Left colon (tissue), 2 donors: ENCODE measurements at regions not wholly inside any gene's neighbourhood (a gene's known extent, or its start where the extent isn't known, plus 50 kb on each side); places are given as distances from the start of the nearest gene placed in this dataset.

Source experiments
- ATAC-seq: fragments of 200-7000 bp; cut with Tn5 transposase; one replicate; pipeline ENCODE4 v1.9.1; 2020; ENCODE audit warnings: mild to moderate bottlenecking, moderate library complexity
- DNase-seq, 2 donors: peaks; one replicate each; pipeline ENCODE4 v3.0.0-alpha.2; 2020
- intact Hi-C, 2 donors: fragments of 100-400 bp; cut with DNase I in 1 of 2; cut with micrococcal nuclease in 1 of 2; formaldehyde crosslinking; loops; one replicate each; pipeline versions ENCODE4 v1.11.2 to v1.14.0; 2022; cut with DNase I, micrococcal nuclease
- donor health status: DM: no; HTN: no; CAD: no.
- donor health status: DM: yes; HTN: yes; CAD: no.

- intact Hi-C loops, result no loop called here
- DNase-seq, result no peak
- no peak for ATAC-seq
Measured at GRCh38 chr5:96576876-96577275, 85.3 kb upstream of the CAST start.

- intact Hi-C loops, result no loop called here
- DNase-seq, result no peak
- ATAC-seq, result no peak
Measured at GRCh38 chr5:96577909-96578308, 84.3 kb upstream of the CAST start.

- ATAC-seq (no peak), DNase-seq (no peak)
- intact Hi-C loops, result no loop called here
Measured at GRCh38 chr5:96579711-96580110, 82.5 kb upstream of the CAST start.

- ATAC-seq (peak; percentile 93), DNase-seq (peak in 1 of 2 donors; percentile 9)
- intact Hi-C loops, result no loop called here
Measured at GRCh38 chr5:96582343-96582742, 79.8 kb upstream of the CAST start.

- no peak for DNase-seq
- no peak for ATAC-seq
- intact Hi-C loops, result no loop called here
Measured at GRCh38 chr5:96584712-96585111, 77.5 kb upstream of the CAST start.

- no peak for DNase-seq
- ATAC-seq, result no peak
- intact Hi-C loops, result no loop called here
Measured at GRCh38 chr5:96588539-96588938, 73.6 kb upstream of the CAST start.

- intact Hi-C loops, result no loop called here
- DNase-seq (no peak), ATAC-seq (no peak)
Measured at GRCh38 chr5:96590796-96591195, 71.4 kb upstream of the CAST start.

- DNase-seq (no peak), ATAC-seq (no peak)
- intact Hi-C loops, result loop anchor here in 1 of 2 donors (5.0 kb wide), 1 partner anchor 248 kb away; no protein-coding TSS in a partner anchor
Measured at GRCh38 chr5:96595300-96596090, 66.7 kb upstream of the CAST start.

GRCh38 chr5:96597438-96598020 is 64.6 kb upstream of the CAST start:
- intact Hi-C loops, result loop anchor here in 1 of 2 donors (5.0 kb wide), 1 partner anchor 250 kb away; no protein-coding TSS in a partner anchor
- no peak for DNase-seq
- no peak for ATAC-seq

- intact Hi-C loops, result loop anchor here in 1 of 2 donors (10.0 kb wide), 1 partner anchor 746 kb away; no protein-coding TSS in a partner anchor
- ATAC-seq (no peak), DNase-seq (no peak)
Measured at GRCh38 chr5:96601200-96601599, 61.0 kb upstream of the CAST start.

- intact Hi-C loops, result loop anchor here in 1 of 2 donors (10.0 kb wide), 1 partner anchor 747 kb away; no protein-coding TSS in a partner anchor
- peak; percentile 79 for ATAC-seq
- peak in 1 of 2 donors; percentile 46 for DNase-seq
Measured at GRCh38 chr5:96601715-96602244, 60.4 kb upstream of the CAST start.

- intact Hi-C loops, result loop anchor here in 1 of 2 donors (10.0 kb wide), 1 partner anchor 748 kb away; no protein-coding TSS in a partner anchor
- ATAC-seq, result no peak
Measured at GRCh38 chr5:96602776-96603175, 59.4 kb upstream of the CAST start.

GRCh38 chr5:96605144-96605837 is 56.9 kb upstream of the CAST start:
- no peak for ATAC-seq
- intact Hi-C loops, result loop anchor here in 1 of 2 donors (10.0 kb wide), 1 partner anchor 750 kb away; no protein-coding TSS in a partner anchor

More at GRCh38 chr5:96602776-96603175, 59.4 kb upstream of the CAST start:
- DNase-seq, result no peak

GRCh38 chr5:96609369-96609768 is 52.8 kb upstream of the CAST start:
- ATAC-seq, result no peak
- no peak for DNase-seq
- intact Hi-C loops, result loop anchor here in 1 of 2 donors (10.0 kb wide), 1 partner anchor 755 kb away; no protein-coding TSS in a partner anchor

More at GRCh38 chr5:96605144-96605837, 56.9 kb upstream of the CAST start:
- no peak for DNase-seq

GRCh38 chr5:96610747-96611146 is 51.4 kb upstream of the CAST start:
- DNase-seq, result no peak
- intact Hi-C loops, result loop anchor here in 1 of 2 donors (5.0 kb wide), 1 partner anchor 552 kb away; no protein-coding TSS in a partner anchor
- no peak for ATAC-seq

- no peak for DNase-seq
- ATAC-seq, result no peak
- intact Hi-C loops, result loop anchor here in 1 of 2 donors (5.0 kb wide), 1 partner anchor 550 kb away; no protein-coding TSS in a partner anchor
Measured at GRCh38 chr5:96611946-96612345, 50.2 kb upstream of the CAST start.
